ENCODE measurements at regions not wholly inside any gene's neighbourhood (a gene's known extent, or its start where the extent isn't known, plus 50 kb on each side); places are given as distances from the start of the nearest gene placed in this dataset.

GRCh38 chr5:158022837-158023236 lies 163.9 kb upstream of the CLINT1 start:
- DNase-seq (ENCODE audit: low spot score), result no peak

DNA sequence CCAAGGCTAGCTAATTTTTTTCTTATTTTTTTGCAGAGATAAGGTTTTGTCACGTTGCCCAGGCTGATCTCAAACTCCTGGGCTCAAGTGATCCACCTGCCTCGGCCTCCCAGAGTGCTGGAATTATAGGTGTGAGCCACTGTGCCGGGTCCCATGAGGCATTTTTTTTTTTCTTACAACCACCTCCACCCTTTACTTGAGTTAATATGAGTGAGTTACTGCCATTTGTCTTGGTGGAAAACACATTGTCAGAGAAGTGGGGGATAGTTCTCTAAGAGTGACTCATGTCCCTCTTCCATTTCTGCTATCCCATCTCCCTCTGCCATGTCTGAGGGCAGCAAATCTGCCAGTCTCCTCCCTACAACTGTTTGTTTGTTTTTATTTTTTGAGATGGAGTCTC lies 163.4 kb upstream of the CLINT1 start:
- DNase-seq (ENCODE audit: low spot score), result no peak

DNA sequence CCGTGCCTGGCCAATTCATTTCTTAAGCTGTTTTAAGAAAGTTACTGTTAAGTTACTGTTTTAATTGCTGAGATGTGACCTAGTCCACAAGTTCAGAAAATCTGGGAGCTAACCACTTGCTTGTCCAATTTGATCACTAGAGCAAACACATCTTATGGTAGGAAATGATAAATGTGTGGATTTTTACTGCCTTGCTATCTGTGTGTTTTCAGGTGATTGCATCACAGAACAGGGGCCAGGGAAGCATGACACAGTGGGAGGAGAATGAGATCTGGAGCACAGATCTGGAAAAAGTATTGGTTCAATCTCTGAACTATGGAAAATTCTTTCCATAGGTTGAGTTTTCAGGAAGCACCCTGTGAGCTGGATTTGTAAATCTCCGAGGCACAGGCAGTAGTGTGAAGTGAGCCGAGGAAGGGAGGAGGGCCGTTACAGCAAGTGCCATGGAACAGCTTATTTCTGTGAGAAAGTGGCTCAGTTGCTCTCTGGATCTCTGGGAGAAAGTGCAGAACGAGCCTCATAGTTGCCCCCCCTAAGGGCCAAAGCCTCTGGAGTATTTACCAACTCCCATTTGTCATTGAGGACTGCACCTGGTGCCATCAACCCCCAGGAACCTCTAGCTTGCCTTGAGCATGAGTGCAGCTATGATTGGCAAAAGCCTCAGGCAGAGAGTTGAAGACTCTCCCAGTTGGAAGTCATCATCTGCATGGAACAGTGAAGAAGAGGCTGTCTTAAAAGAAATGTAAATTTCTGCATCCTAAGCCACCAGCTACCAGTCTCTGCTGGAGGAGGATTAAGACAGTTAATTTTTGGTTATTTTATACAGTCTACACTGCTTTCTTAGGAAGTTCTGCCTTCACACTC lies 161.8 kb upstream of the CLINT1 start:
- peak; percentile 42 for DNase-seq (ENCODE audit: low spot score)

DNA sequence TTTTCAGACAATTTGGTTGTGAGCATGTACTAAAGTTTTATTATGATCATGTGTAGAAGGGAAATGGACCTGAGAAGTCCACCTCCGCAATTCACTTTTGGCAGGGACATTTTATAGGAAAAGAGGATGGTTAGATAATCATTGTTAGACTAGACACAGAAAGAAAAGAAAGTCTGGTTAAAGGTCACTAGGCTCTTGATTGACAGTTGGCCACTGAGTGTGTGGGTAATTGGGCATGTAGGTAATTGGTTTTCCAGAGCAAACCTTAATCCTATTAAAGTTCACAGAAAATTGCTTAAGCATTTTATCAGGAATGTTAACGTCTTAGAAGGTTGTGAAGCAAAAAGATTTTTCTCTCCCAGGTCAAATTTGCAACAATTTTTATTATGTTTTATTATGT lies 158.5 kb upstream of the CLINT1 start:
- DNase-seq (ENCODE audit: low spot score), result no peak

GRCh38 chr5:158014372-158014771 lies 155.4 kb upstream of the CLINT1 start:
- no peak for DNase-seq (ENCODE audit: low spot score)

- DNase-seq (ENCODE audit: low spot score), result peak; percentile 39
These were observed 155.0 kb upstream of the CLINT1 start for GRCh38 chr5:158013939-158014338.

GRCh38 chr5:158013303-158013702 lies 154.4 kb upstream of the CLINT1 start:
- DNase-seq (ENCODE audit: low spot score), result no peak

GRCh38 chr5:158011422-158011821 lies 152.5 kb upstream of the CLINT1 start:
- DNase-seq (ENCODE audit: low spot score), result no peak

- no peak for DNase-seq (ENCODE audit: low spot score)
These were observed 151.9 kb upstream of the CLINT1 start for GRCh38 chr5:158010831-158011230.

- no peak for DNase-seq (ENCODE audit: low spot score)
These were observed 148.4 kb upstream of the CLINT1 start for GRCh38 chr5:158007336-158007735.

DNA sequence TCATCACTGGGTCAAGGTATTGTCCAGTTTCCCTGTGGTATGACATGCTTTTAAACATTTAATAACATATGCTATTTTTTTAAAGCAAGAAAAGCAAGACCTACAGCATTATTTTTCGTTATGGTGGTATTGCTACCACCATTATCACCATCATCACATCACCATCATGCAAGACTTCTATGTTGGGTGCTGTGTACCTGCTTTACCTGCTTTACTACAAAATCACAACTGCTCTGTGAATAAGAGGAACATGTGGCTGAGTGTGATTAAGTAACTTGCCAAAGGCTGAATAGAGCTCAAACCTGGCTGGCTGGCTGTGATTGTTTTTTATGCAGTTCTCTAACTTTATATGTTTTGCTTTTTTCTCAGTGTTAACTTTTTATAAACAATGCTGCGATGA lies 140.8 kb upstream of the CLINT1 start:
- no peak for DNase-seq (ENCODE audit: low spot score)

- peak; percentile 80 for DNase-seq (ENCODE audit: low spot score)
These were observed 139.1 kb upstream of the CLINT1 start for GRCh38 chr5:157997991-157998504.

DNA sequence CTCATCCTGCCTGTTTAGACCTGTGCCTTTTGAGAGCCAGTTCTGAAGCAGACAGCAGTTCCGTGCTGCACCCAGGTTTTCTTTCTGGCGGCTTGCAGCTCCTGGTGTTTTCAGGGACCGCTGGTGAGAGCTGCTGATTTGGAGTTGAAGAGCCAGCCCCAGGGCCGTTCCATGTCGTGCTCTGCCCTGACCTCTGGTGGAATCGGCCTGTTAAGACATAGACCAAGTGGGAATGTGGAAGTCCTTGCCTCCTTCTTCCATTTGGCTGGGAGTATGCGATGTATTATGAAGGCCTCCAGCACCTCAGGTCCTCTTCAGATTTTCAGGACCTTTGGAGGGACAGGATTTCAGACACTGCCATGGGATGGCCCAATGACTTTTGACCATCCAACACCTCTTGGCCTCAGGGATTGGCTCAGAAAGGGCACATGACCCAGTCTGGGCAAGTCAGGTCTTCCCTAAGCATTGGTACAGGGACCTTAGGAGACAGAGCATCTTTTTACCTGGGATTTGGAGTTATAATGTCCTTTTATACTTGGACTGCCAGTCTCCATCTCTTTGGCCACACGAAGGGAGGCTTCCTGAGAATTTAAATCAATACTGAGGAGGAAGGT lies 136.1 kb upstream of the CLINT1 start:
- peak; percentile 83 for DNase-seq (ENCODE audit: low spot score)

GRCh38 chr5:157993986-157994691 lies 135.2 kb upstream of the CLINT1 start:
- peak; percentile 99 for DNase-seq (ENCODE audit: low spot score)

DNA sequence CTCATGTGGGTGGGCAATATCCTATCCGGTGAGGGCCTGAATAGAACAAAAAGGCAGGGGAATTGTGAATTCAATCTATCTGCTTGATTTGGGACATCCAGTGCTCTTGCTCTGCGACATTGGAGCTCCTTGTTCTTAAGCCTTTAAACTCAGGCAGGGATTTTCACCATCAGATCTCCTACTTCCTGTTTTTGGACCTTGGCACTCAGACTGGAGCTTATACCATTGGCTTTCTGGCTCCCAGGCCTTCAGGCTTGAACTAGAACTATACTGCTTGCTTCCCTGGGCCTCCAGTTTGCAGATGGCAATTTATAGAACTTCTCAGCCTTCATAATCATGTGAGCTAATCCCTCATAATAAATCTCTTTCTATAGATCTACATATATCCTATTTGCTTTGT lies 134.3 kb upstream of the CLINT1 start:
- DNase-seq (ENCODE audit: low spot score), result no peak

GRCh38 chr5:157990583-157991181 lies 131.7 kb upstream of the CLINT1 start:
- DNase-seq (ENCODE audit: low spot score), result no peak

- DNase-seq (ENCODE audit: low spot score), result no peak
These were observed 130.4 kb upstream of the CLINT1 start for GRCh38 chr5:157989296-157989695.

DNA sequence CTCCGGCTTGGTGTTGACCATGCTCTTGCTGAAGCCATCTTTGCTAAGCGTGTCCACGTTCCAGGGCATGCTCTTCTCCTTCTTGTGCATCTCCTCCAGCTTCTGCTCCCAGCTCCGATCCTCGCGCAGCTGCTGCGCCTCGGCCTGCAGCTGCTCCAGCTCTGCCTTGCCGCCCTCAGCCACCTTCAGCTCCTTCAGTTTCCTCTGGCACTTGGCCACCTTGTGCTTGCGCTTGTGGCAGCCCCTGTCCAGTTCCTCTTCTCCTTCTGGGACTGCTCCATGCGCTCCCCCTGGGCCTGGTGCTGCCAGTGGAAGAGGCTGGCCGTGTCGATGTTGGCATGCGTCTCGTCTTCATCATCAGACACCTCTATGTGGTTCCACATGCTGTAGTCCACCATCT lies 128.3 kb upstream of the CLINT1 start:
- DNase-seq (ENCODE audit: low spot score), result no peak

- no peak for DNase-seq (ENCODE audit: low spot score)
These were observed 127.6 kb upstream of the CLINT1 start for GRCh38 chr5:157986431-157986990.

- DNase-seq (ENCODE audit: low spot score), result no peak
These were observed 125.7 kb upstream of the CLINT1 start for GRCh38 chr5:157984611-157985010.

GRCh38 chr5:157983906-157984551 lies 125.1 kb upstream of the CLINT1 start:
- no peak for DNase-seq (ENCODE audit: low spot score)

DNA sequence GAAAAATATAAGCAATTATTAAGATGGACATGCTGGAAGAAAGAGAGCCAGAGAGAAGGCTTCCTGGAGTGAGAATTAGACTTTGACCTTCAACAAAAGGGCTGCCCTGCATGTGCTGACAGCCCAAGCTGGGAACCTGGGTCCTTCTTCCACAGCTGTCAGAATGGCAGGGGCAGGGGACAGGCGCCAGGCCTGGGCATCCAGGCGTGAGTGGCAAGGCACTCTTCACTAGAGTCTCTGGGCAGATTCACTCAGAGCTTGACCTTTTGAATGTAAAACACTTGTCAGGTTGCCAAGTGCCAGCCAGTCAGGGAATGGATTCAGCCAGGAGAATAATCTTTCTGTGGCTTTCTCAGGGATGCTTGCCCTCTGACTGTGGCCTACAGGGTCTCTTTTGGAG lies 119.1 kb upstream of the CLINT1 start:
- no peak for DNase-seq (ENCODE audit: low spot score)
